ENCODE measurements at regions not wholly inside any gene's neighbourhood (a gene's known extent, or its start where the extent isn't known, plus 50 kb on each side); places are given as distances from the start of the nearest gene placed in this dataset.

GRCh38 chr2:176934131-176934530 lies 278.5 kb upstream of the HNRNPA3 start:
- TF ChIP-seq CTCF (IDR thresholded peaks at IDR 0.05; ENCODE audit: poor library complexity) (no peak), EZH2 (IDR thresholded peaks at IDR 0.05; ENCODE audit: borderline replicate concordance) (no peak), EZH2phosphoT487 (IDR thresholded peaks at IDR 0.05; ENCODE audit: low read depth, severe bottlenecking, unreplicated experiment) (no peak)
